ENCODE measurements at regions not wholly inside any gene's neighbourhood (a gene's known extent, or its start where the extent isn't known, plus 50 kb on each side); places are given as distances from the start of the nearest gene placed in this dataset.

DNA sequence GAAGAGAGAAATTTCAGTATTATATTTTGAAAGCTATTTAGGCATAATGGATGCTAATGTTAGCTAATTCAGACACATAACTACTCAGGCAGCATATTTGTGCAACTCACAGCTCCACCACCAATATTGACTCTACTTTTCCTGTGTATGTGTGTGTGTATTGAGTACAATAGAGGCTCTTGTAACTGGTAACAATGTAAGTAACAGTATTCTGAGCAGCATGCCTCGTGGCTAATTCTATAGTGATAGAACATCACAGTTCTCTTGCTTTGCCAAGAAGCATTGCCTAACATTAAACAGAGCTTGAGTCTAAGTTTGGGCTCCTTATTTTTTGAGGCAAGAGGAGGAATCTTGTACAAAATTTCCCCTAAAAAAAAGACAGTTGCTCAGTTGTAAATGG, 98.6 kb upstream of the ARHGEF26 start:
- DNase-seq (ENCODE audit: low spot score) = no peak
- FAIRE-seq = no peak

DNA sequence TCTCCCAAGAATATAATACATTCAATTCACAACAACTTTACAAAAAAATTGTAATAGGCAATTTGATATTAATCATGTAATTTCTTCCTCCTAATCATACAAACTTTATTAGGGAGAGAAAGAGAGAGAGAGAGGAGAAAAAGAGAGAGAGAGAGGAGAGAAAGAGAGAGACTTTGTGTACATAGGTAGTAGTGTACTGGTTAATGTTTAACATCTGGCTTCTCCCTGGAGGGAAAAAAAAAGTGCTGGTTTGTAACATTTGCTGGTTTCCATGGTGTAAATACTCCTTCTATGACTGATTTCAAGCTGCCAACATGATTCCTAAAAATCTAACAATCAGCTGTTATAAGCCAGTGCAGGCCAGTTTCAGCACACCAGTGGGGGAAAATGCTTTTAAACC, 98.0 kb upstream of the ARHGEF26 start:
- DNase-seq (ENCODE audit: low spot score) = peak; percentile 34
- FAIRE-seq = no peak

GRCh38 chr3:154025007-154025406, 96.2 kb upstream of the ARHGEF26 start:
- DNase-seq (ENCODE audit: low spot score) (no peak), FAIRE-seq (no peak)

GRCh38 chr3:154029926-154030325, 91.3 kb upstream of the ARHGEF26 start:
- FAIRE-seq (no peak), DNase-seq (ENCODE audit: low spot score) (no peak)

- DNase-seq (ENCODE audit: low spot score) (no peak), FAIRE-seq (no peak)
Measured at GRCh38 chr3:154034797-154035330, 86.3 kb upstream of the ARHGEF26 start.

DNA sequence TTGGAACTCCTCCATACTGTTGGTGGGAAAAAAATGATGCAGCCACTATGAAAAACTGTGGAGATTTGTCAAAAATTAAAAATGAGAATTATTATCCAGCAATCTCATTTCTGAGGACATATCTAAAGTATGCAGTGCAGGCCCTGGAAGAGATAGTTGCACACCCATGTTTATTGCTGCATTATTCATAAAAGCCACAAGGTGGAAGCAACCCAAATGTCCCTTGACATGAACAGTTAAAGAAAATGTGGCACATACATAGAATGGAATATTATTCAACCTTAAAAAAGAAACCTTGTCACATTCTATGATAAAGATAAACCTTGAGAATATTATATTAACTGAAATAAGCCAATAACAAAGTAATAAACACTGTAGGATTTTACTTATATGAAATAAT, 80.9 kb upstream of the ARHGEF26 start:
- FAIRE-seq (peak; percentile 54), DNase-seq (ENCODE audit: low spot score) (no peak)

GRCh38 chr3:154044671-154045070, 76.5 kb upstream of the ARHGEF26 start:
- no peak for FAIRE-seq
- DNase-seq (ENCODE audit: low spot score) = no peak

DNA sequence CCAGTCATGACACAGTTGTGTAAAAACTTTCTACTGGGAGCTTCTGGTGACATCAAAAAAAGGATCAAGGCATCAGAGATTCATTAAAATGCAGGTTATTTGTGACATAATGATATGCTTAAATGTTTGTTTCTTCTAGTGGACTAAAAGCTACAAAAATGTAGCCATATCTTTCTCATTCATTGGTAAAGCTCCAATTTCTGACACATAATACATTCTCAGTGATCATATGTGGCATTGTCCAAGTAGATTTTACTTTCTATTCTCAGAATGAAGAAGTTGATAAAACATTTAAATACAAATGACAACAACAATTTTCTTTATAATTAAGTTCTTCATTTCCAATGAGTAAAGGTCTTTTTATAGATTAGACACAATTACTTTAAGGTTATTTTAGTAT, 71.0 kb upstream of the ARHGEF26 start:
- FAIRE-seq (no peak), DNase-seq (ENCODE audit: low spot score) (no peak)

DNA sequence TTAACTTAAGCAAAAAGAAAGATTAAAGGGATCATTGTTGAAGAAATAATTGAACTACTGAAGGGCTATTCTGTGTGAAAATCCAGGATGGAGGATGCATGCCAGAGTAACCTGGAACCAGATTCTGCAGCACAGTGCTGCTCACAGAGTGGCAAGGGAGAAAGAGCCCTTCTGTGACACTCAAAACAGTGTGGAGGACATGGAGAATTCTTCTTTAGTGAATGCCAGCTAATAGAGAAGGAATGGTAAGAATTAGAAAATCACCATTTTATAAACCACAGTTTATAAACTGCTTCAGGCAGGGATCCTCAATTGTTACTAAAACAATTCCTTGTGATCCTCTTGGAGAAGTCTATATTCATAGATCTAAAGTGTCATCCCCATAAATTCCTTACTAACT, 70.4 kb upstream of the ARHGEF26 start:
- DNase-seq (ENCODE audit: low spot score) = no peak
- no peak for FAIRE-seq

- DNase-seq (ENCODE audit: low spot score) (no peak), FAIRE-seq (no peak)
Measured at GRCh38 chr3:154059833-154060232, 61.4 kb upstream of the ARHGEF26 start.

GRCh38 chr3:154060238-154061000, 60.8 kb upstream of the ARHGEF26 start:
- DNase-seq (ENCODE audit: low spot score) (no peak), FAIRE-seq (no peak)

DNA sequence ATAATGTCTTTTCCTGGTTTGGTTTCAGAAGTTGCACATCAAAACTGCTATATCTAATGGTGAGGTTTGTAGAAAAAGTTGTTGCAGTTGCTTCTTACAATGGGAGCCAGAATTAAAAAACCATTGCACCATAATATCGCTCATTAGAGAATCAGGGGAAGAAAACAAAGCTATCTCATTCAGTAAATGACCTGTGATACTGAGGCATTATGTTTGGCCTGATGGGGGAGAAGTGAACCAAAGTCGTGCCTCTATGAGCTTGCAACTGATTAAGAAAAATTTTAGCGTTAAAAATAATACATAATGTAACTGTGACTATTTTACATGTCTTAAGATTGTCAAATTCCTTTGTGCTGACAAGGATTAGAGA, 60.2 kb upstream of the ARHGEF26 start:
- no peak for DNase-seq (ENCODE audit: low spot score)
- no peak for FAIRE-seq

- DNase-seq (ENCODE audit: low spot score) (no peak), FAIRE-seq (no peak)
Measured at GRCh38 chr3:154062513-154062912, 58.7 kb upstream of the ARHGEF26 start.

- DNase-seq (ENCODE audit: low spot score) (no peak), FAIRE-seq (no peak)
Measured at GRCh38 chr3:154071146-154071545, 50.0 kb upstream of the ARHGEF26 start.

All from RCC 7860 (cell line).